ENCODE measurements at regions not wholly inside any gene's neighbourhood (a gene's known extent, or its start where the extent isn't known, plus 50 kb on each side); places are given as distances from the start of the nearest gene placed in this dataset.

DNA sequence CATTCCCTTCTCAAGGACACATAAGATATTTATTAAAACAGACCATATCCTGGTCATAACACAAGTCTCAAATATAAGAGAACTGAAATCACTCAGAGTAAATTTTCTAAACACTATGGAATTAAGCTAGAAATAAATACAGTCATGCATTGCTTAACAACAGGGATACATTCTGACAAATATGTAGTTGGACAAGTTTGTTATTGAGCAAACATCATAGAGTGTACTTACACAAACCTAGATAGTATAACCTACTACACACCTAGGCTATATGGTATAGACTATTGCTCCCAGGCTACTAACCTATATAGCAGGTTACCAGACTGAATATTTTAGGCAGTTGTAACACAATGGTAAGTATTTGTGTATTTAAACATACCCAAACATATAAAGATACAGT, 104.0 kb downstream of the MIS18A start:
- Histone ChIP-seq H3K56ac (ENCODE audit: insufficient read length, low read depth, low read length) (no peak overlapping the region), H3K14ac (ENCODE audit: insufficient read depth, low read length) (no peak overlapping the region), H3K9ac (ENCODE audit: extremely low read depth, insufficient read length, low read length) (no peak overlapping the region), H3K4ac (ENCODE audit: low read depth, low read length) (no peak overlapping the region), H3K23me2 (ENCODE audit: insufficient read length, low read depth, low read length, poor library complexity, severe bottlenecking) (no peaks in the 10 kb centered on the region), H2BK12ac (ENCODE audit: insufficient read length, low read depth, low read length) (no peak overlapping the region), H2AFZ (ENCODE audit: low read length) (no peak overlapping the region), H3K79me1 (ENCODE audit: insufficient read depth, low read depth, low read length, poor library complexity, severe bottlenecking) (no peaks in the 10 kb centered on the region), H4K8ac (replicated peaks; ENCODE audit: insufficient read length, low read depth, low read length) (no peak overlapping the region), H3K27me3 (ENCODE audit: insufficient read depth, low read length) (no peaks in the 10 kb centered on the region), H4K5ac (ENCODE audit: insufficient read length, low read depth, low read length) (no peak overlapping the region), H2BK5ac (ENCODE audit: insufficient read length, low read length) (no peak overlapping the region), H2AK5ac (ENCODE audit: insufficient read length, low read length) (no peak overlapping the region), H2BK15ac (ENCODE audit: low read depth, low read length) (no peak overlapping the region), H3K79me2 (ENCODE audit: insufficient read depth, low read length) (no peaks in the 10 kb centered on the region), H3T11ph (ENCODE audit: low read length) (no peak overlapping the region), H2BK20ac (ENCODE audit: low read depth, low read length, poor library complexity, severe bottlenecking) (no peak overlapping the region), H3K27ac (ENCODE audit: insufficient read length, low read depth, low read length) (no peak overlapping the region), H3K4me2 (ENCODE audit: insufficient read depth, insufficient read length, low read length) (no peak overlapping the region), H4K91ac (ENCODE audit: insufficient read length, low read depth, low read length) (no peak overlapping the region), H2BK120ac (ENCODE audit: low read depth, low read length, poor library complexity, severe bottlenecking) (no peak overlapping the region), H3K18ac (ENCODE audit: insufficient read length, low read depth, low read length) (no peak overlapping the region), H3K4me1 (ENCODE audit: insufficient read depth, low read length) (no peaks in the 10 kb centered on the region), H4K20me1 (ENCODE audit: control insufficient read depth, insufficient read depth, insufficient read length) (no peaks in the 10 kb centered on the region), H3K23ac (ENCODE audit: insufficient read length, low read depth, low read length) (no peak overlapping the region), H3K9me3 (ENCODE audit: control insufficient read depth, low read depth, low read length) (no peaks in the 10 kb centered on the region)
- Mint-ChIP-seq H3K27ac (no peak overlapping the region), H3K4me1 (no peaks in the 10 kb centered on the region), H3K4me3 (no peak overlapping the region), H3K36me3 (ENCODE audit: insufficient read depth in 1 of 3, low read depth in 3 of 3) (no peaks in the 10 kb centered on the region), H3K9me3 (no peaks in the 10 kb centered on the region), H3K27me3 (ENCODE audit: low read depth) (peaks cover 2% of the 10 kb centered on the region; the same call in 1 of the 2 replicates)
- TF ChIP-seq, protein P1, sequence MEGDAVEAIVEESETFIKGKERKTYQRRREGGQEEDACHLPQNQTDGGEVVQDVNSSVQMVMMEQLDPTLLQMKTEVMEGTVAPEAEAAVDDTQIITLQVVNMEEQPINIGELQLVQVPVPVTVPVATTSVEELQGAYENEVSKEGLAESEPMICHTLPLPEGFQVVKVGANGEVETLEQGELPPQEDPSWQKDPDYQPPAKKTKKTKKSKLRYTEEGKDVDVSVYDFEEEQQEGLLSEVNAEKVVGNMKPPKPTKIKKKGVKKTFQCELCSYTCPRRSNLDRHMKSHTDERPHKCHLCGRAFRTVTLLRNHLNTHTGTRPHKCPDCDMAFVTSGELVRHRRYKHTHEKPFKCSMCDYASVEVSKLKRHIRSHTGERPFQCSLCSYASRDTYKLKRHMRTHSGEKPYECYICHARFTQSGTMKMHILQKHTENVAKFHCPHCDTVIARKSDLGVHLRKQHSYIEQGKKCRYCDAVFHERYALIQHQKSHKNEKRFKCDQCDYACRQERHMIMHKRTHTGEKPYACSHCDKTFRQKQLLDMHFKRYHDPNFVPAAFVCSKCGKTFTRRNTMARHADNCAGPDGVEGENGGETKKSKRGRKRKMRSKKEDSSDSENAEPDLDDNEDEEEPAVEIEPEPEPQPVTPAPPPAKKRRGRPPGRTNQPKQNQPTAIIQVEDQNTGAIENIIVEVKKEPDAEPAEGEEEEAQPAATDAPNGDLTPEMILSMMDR (conservative IDR thresholded peaks at IDR 0.05) = no peak
- no peak for DNase-seq
